Loucy (cell line): ENCODE measurements at regions not wholly inside any gene's neighbourhood (a gene's known extent, or its start where the extent isn't known, plus 50 kb on each side); places are given as distances from the start of the nearest gene placed in this dataset.

Experiments used
- H2AFZ ChIP-seq: fragments of 200-600 bp; sonication (generic); 2 replicates; pipeline ENCODE4 v1.6.0; 2016; ENCODE audit warnings: antibody characterized with exemption, mild to moderate bottlenecking, low read length, moderate library complexity
- H3F3A ChIP-seq: fragments of 200-600 bp; 2 replicates; pipeline ENCODE4 v1.6.0; 2016; ENCODE audit warnings: antibody characterized with exemption, low read depth, mild to moderate bottlenecking
- H3K27me3 ChIP-seq: fragments of 200-600 bp; sonication (generic); 2 replicates; pipeline ENCODE4 v1.6.1; 2014; ENCODE audit warnings: low read length, mild to moderate bottlenecking; ENCODE audit not compliant: insufficient read depth, poor library complexity, severe bottlenecking
- H3K36me3 ChIP-seq: fragments of 200-600 bp; sonication (generic); 2 replicates; pipeline ENCODE4 v1.6.1; 2016; ENCODE audit warnings: low read length; ENCODE audit not compliant: insufficient read depth
- H3K4me1 ChIP-seq: fragments of 200-600 bp; sonication (generic); 2 replicates; pipeline ENCODE4 v1.5.1; 2014; ENCODE audit warnings: low read length, mild to moderate bottlenecking; ENCODE audit not compliant: insufficient read depth, poor library complexity, severe bottlenecking
- H3K4me2 ChIP-seq: fragments of 200-600 bp; sonication (generic); 2 replicates; pipeline ENCODE4 v1.6.0; 2014; ENCODE audit warnings: antibody characterized with exemption, low read length, low read depth, mild to moderate bottlenecking; ENCODE audit not compliant: poor library complexity, severe bottlenecking
- H3K4me3 ChIP-seq: fragments of 200-600 bp; sonication (generic); 2 replicates; pipeline ENCODE4 v1.5.1; 2014; ENCODE audit warnings: low read length, mild to moderate bottlenecking, mixed read lengths; ENCODE audit not compliant: poor library complexity, severe bottlenecking
- H3K79me2 ChIP-seq: fragments of 200-600 bp; sonication (generic); 2 replicates; pipeline ENCODE4 v1.6.1; 2014; ENCODE audit warnings: low read length; ENCODE audit not compliant: insufficient read depth
- H3K9ac ChIP-seq: fragments of 200-600 bp; sonication (generic); 2 replicates; pipeline ENCODE4 v1.6.0; 2014; ENCODE audit warnings: mild to moderate bottlenecking, low read depth, low read length, moderate library complexity; ENCODE audit not compliant: poor library complexity, severe bottlenecking
- H3K9me2 ChIP-seq: fragments of 200-600 bp; sonication (generic); replicated peaks from 2 replicates; pipeline ENCODE4 v1.6.1; 2016; ENCODE audit warnings: low read depth, low read length, mixed read lengths
- H3K9me3 ChIP-seq: fragments of 200-600 bp; sonication (generic); 2 replicates; pipeline ENCODE4 v1.6.1; 2014; ENCODE audit warnings: mild to moderate bottlenecking, antibody characterized with exemption, low read length, low read depth; ENCODE audit not compliant: insufficient read depth
- H4K20me1 ChIP-seq: fragments of 200-600 bp; sonication (generic); 2 replicates; pipeline ENCODE4 v1.6.0; 2014; ENCODE audit warnings: antibody characterized with exemption, low read length, mild to moderate bottlenecking; ENCODE audit not compliant: insufficient read depth, poor library complexity, severe bottlenecking
- EZH2phosphoT487 ChIP-seq: fragments of 200-600 bp; IDR thresholded peaks from 2 replicates; pipeline ENCODE4 v1.6.1; 2018; ENCODE audit warnings: antibody characterized with exemption, mild to moderate bottlenecking, moderate library complexity, borderline replicate concordance
- TF ChIP-seq, protein P1 (sequence below): fragments of 200-600 bp; sonication (generic); conservative IDR thresholded peaks from 2 replicates; pipeline ENCODE4 v1.5.1; 2014; ENCODE audit warnings: mild to moderate bottlenecking, antibody characterized with exemption, low read length

DNA sequence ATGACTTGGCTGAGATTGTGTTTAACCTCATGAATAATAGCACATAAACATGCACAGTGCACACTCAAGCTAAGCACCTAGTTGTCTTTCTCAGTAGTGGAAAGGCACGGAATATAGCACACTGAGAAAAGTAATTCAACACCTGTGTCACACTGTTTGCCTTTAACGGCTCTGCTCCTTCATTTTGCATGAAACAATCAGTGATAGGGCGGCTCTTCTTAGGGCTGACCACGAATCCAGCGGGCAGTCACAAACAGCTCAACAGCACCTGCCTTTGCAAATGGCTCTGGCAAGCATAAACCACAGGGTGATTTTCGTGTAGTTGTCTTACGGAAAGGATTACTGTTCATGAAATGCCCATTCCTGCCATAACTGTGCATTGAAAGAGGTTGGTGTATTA is 954.0 kb upstream of the TENM3 start:
- H4K20me1 ChIP-seq, result no peaks in the 10 kb centered on the region
- H3F3A ChIP-seq, result no peaks in the 10 kb centered on the region
- TF ChIP-seq, protein P1, sequence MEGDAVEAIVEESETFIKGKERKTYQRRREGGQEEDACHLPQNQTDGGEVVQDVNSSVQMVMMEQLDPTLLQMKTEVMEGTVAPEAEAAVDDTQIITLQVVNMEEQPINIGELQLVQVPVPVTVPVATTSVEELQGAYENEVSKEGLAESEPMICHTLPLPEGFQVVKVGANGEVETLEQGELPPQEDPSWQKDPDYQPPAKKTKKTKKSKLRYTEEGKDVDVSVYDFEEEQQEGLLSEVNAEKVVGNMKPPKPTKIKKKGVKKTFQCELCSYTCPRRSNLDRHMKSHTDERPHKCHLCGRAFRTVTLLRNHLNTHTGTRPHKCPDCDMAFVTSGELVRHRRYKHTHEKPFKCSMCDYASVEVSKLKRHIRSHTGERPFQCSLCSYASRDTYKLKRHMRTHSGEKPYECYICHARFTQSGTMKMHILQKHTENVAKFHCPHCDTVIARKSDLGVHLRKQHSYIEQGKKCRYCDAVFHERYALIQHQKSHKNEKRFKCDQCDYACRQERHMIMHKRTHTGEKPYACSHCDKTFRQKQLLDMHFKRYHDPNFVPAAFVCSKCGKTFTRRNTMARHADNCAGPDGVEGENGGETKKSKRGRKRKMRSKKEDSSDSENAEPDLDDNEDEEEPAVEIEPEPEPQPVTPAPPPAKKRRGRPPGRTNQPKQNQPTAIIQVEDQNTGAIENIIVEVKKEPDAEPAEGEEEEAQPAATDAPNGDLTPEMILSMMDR, result no peak
- TF ChIP-seq EZH2phosphoT487, result no peak
- no peaks in the 10 kb centered on the region for H3K9me2 ChIP-seq
- H3K36me3 ChIP-seq, result no peaks in the 10 kb centered on the region
- no peak overlapping the region for H3K4me2 ChIP-seq
- H3K27me3 ChIP-seq, result no peaks in the 10 kb centered on the region
- no peaks in the 10 kb centered on the region for H3K79me2 ChIP-seq
- H3K4me1 ChIP-seq, result no peaks in the 10 kb centered on the region
- no peaks in the 10 kb centered on the region for H3K9me3 ChIP-seq
- no peak overlapping the region for H3K4me3 ChIP-seq
- H3K9ac ChIP-seq, result no peak overlapping the region
- H2AFZ ChIP-seq, result no peak overlapping the region

DNA sequence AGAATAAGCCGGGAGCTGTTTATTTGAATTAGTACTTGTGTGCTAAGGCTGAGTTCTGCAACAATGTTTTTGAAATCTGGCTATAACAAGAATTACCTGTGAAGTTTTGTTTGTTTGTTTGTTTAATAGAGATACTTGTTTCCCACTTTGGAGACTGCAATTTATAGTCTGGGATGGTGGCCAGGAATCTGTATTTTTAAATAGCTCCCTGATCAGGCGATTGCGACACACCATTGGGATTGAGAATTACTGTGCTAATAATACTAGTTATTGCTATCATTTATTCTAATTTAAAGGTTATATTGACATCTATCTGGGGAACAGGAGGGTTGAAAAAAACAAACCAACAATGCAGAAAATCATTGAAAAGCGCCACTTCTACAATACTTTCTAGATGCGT is 951.6 kb upstream of the TENM3 start:
- Histone ChIP-seq H2AFZ (no peak overlapping the region), H3K4me1 (no peaks in the 10 kb centered on the region), H3K36me3 (no peaks in the 10 kb centered on the region), H3K27me3 (no peaks in the 10 kb centered on the region), H3K79me2 (no peaks in the 10 kb centered on the region), H3K4me2 (no peak overlapping the region), H4K20me1 (no peaks in the 10 kb centered on the region), H3K9me2 (no peaks in the 10 kb centered on the region), H3K9me3 (no peaks in the 10 kb centered on the region), H3K4me3 (no peak overlapping the region), H3K9ac (no peak overlapping the region), H3F3A (no peaks in the 10 kb centered on the region)
- no peak for TF ChIP-seq EZH2phosphoT487
- TF ChIP-seq, protein P1, result no peak

DNA sequence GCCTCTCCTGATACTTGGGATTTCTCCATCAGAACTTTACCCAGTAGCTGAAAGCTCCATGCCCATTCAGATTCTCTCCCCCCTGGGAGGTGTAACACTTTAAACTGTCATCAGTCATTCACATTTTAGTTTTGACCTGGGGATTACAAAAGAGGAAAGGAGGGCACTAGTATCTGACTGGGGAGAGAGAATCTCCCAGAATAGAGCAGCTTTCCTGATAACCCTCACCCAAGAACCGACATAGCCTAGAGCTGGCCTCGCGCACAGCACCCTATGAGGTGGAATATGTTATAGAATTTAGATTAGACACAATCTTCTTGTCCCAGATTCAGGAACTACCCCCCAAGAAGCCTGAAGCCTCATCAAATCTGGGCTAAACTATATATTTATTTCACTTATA is 950.2 kb upstream of the TENM3 start:
- Histone ChIP-seq H3K36me3 (no peaks in the 10 kb centered on the region), H3K79me2 (no peaks in the 10 kb centered on the region), H4K20me1 (no peaks in the 10 kb centered on the region), H2AFZ (no peak overlapping the region), H3K9ac (no peak overlapping the region), H3K9me3 (no peaks in the 10 kb centered on the region), H3K27me3 (no peaks in the 10 kb centered on the region), H3K4me3 (no peak overlapping the region), H3K9me2 (no peaks in the 10 kb centered on the region), H3K4me1 (no peaks in the 10 kb centered on the region), H3F3A (no peaks in the 10 kb centered on the region), H3K4me2 (no peak overlapping the region)
- TF ChIP-seq, protein P1, result no peak
- TF ChIP-seq EZH2phosphoT487, result no peak
